ENCODE measurements at regions not wholly inside any gene's neighbourhood (a gene's known extent, or its start where the extent isn't known, plus 50 kb on each side); places are given as distances from the start of the nearest gene placed in this dataset.

DNA sequence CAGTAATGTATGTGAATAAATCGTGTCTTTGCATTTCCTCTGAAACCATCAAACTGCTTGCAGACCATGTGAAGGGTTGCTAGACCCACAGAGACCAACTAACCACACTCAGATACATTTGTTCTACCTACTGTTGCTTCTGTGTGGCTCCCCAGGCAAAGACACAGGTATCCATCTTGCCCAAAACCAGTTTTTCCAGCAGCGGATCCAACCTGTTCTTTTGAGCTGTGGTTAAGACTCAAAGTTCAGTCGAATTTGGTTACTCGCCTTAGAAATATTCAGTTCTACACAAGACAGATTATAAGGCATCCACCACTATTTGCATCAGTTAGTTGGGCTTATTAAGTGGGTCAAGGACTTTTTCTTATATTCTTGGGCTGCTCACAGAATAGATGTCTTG, 276.2 kb upstream of the EPHA4 start:
- in situ Hi-C loops (cut with MboI; ENCODE audit: low sequenced_read_pairs) = no loop called here

DNA sequence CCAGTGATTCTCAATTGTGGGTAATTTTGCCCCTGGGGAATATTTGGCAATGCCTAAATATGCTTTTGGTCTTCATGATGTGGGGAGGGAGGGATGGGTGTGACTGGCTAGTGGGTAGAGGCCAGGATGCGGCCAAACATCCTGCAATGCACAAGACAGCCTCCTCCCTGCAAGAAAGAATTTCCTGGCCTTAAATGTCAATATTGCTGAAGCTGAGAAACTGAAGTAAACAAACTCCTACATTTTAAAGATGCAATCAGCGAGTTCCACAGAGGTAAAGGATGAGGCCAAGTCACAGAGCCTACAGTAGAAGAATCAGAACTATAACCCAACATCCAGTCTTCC, 272.9 kb upstream of the EPHA4 start:
- in situ Hi-C loops (cut with MboI; ENCODE audit: low sequenced_read_pairs) = no loop called here

DNA sequence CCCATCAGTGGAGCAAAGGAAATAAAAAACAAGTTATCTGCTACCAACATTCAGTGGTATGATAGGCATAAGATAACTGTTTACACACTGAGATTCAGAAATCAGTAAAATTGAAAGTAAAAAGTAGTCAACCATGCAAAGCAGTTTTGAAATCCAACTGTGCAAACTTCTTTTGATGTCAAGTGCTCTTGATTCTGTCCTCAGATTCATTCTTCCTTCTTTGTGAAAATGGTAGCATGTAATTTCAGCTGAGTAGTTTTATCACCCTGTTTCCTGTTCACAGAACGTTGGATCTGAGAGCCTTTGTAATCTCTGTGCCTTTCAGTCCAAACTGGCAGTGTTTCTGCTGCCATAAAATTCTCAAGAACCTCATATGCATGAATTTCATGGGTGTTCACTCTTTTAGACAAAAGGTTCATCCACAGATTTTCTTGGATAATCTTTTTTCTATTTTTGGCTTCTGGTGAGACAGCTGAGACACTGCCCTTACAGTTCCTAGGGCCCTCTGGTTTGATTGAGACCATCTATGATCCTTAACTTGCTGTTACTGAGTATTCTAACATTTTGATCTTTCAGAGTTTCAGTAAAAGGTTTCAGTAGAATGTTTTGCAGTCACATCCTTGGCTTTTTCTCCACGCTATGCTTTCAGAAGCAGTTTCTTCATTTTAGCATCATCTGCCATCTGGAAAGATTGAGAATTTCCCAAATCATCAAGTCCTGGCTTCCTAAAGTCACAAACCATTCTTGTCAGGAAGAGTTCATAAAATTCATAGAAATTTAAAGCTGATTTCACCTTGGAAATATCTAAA, 272.3 kb upstream of the EPHA4 start:
- in situ Hi-C loops (cut with MboI; ENCODE audit: low sequenced_read_pairs) = no loop called here

DNA sequence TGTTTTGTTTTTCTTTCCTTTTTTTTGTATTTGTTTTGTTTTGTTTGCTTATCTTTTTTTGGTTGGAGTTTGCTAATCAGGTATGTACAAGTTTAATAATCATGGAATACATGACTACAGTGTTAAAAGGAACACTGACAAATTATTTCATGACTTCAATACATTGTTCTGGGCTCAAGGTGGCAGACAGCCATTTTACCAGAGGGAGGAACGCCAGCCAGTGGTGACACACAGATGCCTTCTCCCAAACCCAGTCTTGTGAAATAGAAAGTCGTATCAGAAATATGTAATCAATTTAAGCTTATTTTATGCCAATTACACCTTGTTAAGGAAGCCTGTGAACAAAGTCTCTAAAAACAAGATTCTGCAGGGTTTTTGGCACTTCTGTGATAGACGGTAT, 264.0 kb upstream of the EPHA4 start:
- in situ Hi-C loops (cut with MboI; ENCODE audit: low sequenced_read_pairs) = no loop called here

DNA sequence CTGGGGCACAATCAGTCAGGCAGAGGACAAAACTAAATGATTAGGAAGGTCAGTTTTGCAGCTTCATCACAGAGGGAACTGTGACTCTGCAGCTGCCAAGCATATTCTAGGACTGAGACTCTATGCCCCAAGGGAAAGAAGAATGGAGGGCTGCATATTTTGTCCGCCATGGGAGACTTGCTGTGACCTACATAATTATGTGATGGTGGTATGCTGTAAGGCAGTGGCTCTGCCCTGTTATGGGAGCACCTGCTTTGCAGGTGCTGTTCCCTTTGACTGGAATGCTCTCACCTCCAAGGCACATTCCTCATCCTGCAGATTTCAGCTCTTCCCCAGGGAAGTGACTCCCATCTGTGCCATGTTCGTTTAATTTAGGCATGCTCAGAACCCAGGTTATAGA, 261.9 kb upstream of the EPHA4 start:
- in situ Hi-C loops (cut with MboI; ENCODE audit: low sequenced_read_pairs) = no loop called here

DNA sequence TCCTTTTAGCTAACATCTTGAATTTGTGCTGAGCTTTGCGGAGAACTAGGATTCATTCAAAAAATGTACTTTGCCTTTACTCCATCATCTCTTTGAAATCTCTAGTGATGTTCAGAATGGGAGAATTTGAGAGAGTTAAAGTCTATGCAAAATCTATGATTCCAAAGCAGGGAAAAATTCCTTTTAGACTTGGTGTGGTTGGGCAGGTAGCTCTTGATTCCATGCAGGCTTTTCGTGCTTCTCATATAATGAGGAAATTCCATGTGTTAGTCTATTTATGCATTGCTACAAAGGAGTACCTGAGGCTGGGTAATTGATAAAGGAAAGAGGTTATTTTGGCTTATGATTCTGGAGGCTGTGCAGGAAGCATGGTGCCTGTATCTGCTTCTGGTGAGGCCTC, 258.9 kb upstream of the EPHA4 start:
- in situ Hi-C loops (cut with MboI; ENCODE audit: low sequenced_read_pairs) = no loop called here

DNA sequence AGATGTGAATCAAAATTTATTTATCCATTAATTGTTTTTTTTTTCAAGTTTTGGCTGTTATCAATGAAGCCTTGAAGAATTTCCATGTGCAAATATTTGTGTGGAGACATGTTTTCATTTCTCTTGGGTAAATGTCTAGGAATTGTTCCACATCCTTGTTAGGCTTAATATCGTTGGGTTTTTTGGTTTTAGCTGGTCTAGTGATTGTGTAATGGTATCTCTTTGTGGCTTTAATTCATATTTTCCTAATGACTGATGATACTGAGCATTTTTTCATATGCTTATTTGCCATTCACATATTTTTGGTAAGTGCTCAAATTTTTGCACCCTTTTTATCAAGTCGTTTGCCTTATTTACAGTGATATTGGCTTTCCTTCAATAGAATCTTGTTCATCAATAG, 250.3 kb upstream of the EPHA4 start:
- in situ Hi-C loops (cut with MboI; ENCODE audit: low sequenced_read_pairs) = no loop called here

DNA sequence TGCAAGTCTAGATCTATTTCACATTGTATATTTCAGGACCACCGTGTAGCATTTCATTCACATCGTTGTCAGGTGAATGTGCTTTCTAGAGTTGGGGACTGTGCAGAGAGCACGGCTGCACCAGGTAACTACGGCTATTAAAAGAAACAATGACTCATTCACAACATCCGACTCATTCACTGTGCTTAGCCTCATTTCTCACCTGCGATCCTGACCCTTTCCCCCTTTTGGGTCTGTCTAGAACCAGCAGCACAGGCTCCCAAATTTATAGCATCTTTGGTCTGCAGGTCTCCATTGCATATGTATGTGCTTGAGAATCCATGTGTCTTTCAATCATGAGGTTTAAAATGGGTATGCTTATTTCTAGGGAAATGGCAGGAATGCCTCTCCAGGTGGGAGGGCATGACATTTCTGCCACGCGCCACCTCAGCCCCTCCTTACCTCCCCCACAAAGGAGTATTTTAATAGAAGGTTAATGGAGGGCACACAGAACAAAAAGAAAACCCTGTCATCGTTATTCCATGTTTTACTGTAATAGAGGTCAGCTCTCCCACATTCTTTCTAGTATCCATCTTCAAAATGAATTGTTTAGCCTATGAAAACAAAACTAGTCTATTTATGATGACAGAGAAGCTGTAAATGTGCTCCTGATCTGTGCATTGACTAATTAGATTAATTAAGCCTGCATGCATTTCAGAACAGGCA, 246.7 kb upstream of the EPHA4 start:
- in situ Hi-C loops (cut with MboI; ENCODE audit: low sequenced_read_pairs) = no loop called here

DNA sequence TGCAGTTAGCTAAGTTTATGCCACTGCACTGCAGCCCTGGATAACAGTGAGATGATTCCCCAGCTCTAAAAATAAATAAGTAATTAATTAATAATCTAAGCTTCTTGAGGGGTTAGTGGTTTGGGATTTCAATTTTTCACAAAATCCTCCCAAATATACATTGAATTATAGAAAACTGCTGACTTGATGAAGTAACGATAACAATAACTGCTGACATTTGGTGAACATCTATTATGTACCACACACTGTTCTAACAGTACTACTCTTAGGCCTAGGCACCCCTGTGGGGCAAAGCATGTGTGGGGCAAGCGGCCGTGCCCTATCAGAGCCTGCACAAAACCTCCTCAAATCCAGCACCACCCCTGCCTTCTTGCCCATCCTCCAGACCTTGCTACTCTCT, 245.8 kb upstream of the EPHA4 start:
- in situ Hi-C loops (cut with MboI; ENCODE audit: low sequenced_read_pairs) = no loop called here

DNA sequence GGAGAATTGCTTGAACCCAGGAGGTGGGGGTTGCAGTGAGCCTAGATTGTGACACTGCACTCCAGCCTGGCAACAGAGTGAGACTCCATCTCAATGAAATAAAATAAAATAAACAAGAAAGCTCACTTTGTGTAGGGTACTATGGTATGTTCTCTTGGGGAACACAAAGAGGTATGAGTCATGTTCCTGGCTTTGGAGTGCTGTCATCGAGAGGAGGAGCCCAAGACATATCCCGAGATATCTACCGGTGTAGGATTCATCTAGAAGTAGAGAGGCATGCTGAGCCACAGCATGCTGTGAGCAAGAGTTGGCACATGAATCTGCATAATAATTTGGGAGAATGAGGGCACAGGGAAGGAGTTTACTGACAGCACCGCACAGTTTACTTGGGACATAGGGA, 244.9 kb upstream of the EPHA4 start:
- in situ Hi-C loops (cut with MboI; ENCODE audit: low sequenced_read_pairs) = no loop called here

DNA sequence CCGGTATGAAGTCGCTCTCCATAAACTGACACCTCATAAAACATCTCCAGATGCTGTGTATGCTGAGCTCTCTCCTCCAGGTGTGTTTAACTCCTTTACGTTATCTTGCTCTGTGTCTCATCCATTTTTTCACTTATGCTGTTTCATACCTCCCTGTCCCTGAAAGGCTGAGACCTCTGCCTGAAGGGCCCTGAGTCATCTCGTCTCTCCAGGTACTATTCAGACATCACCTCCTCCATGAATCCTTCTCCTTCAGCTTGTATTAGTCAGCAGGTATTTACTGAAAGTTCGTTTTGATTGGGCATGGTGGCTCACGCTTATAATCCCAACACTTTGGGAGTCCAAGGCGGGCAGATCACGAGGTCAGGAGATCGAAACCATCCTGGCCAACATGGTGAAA, 244.5 kb upstream of the EPHA4 start:
- in situ Hi-C loops (cut with MboI; ENCODE audit: low sequenced_read_pairs) = no loop called here

DNA sequence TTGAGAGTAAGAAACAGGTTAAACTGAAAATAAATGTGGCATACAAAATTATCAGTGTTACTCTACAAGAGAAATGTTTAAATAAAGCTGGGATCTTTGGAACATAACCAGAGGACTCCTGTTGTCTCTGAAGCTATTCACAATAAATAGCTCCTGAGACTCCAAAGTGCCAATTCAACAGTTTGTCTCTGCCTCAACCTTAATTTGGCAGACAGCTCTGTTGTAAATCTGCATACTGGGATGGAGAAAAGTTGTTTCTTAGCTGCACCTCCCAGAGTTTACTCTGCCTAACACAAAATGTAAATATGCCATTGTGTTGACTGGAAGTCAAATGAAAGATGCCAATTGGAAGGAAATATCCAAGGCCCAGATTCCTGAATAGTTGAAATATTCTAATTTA, 238.5 kb upstream of the EPHA4 start:
- in situ Hi-C loops (cut with MboI; ENCODE audit: low sequenced_read_pairs) = no loop called here

DNA sequence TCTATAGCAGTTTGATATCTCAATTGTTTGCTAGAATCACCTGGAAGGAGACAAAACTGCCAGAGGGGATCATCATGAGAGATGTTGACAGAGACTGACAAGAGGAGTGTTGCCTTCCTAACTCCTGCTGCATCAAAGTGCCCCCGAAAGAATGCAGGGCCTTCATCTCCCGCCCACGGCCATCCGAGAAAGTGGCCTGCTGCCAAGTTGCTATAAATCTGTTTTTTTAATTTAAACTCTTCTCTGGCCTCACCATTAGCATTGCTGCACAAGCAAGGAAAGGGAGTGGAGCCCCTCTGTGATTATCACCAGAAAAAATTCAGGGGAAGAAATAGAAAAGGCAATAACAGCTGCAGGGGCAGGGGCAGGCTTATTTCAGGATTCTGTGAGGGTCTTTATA, 238.1 kb upstream of the EPHA4 start:
- in situ Hi-C loops (cut with MboI; ENCODE audit: low sequenced_read_pairs) = no loop called here

DNA sequence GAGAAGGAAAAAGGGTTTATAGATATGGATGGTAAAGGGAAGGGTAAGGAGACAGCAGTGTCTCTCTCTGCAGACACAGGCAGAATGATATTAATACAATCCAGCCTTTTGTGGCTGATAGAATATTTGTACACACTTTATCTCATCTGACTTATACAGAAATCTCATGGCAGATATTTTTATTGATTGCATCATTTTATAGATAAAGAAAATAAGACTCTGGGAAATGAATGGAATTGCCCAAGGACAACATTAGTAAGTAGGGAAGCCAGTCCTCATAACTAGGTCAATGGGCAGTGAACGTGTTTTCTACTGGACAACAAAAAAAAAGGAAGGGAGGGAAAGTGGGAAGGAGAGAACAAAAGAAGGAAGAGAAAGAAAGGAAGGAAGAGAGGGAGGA, 236.4 kb upstream of the EPHA4 start:
- in situ Hi-C loops (cut with MboI; ENCODE audit: low sequenced_read_pairs) = no loop called here

DNA sequence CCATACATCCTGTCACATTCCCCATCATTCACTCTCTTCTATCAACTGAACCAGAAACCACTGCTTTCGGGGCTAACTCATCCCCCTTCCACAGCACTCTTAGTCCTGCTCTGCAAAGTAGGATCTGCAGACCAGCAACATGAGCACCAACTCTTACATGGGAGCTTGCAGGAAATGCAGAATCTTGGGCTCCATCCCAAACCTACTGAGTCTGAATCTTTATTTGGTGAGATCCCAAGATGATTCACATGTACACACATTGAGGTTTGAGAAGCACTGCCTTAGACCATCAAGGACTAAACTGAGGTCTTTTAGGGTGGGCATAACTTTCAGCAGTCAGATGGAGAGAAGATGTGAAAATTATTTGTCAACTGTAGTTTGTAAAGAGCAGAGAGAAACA, 235.6 kb upstream of the EPHA4 start:
- in situ Hi-C loops (cut with MboI; ENCODE audit: low sequenced_read_pairs) = no loop called here

DNA sequence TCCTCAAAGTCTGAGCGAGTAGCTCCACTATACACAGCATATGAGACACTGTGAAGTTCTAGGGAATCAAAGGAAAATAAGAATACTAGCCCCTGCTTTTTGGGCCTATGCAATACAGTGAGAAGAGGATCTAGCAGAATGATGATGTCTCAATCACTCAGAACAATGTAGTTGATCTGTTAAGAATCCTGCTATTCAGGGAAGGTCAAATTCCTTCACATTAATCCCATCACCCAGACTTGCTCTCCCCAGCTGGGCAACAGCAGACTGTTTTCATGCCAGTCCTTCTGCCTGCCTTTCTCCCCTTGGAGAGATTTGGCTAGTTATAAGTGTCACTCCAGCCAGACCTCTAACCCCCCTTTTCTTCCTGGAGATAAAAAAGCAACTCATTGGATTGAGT, 230.0 kb upstream of the EPHA4 start:
- in situ Hi-C loops (cut with MboI; ENCODE audit: low sequenced_read_pairs) = no loop called here

DNA sequence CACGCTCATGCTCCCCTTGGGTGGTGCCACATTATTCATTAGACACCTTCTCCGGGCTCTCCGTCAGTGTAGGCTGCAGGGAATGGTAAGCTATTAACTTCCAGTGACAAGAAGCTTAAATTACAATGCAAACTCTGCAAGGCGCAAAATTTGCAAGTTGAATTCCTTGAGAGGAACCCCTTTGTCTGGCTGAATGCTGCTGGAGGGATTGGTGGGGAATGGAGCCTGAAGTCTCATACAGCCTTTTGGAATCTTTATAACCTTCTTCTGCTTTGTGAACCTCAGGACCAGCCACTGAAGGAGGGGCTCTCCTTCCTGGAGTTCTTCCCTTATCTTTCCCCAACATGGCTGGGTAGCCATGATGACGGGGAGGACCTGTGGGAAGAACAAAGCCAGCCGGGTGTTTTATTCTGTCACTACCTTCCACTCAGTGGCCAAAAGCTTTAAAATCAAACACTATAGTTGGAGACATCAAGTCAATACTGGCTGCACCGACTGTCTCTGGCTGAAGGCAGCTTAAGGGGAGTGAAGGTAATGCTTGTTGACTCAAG, 220.9 kb upstream of the EPHA4 start:
- in situ Hi-C loops (cut with MboI; ENCODE audit: low sequenced_read_pairs) = no loop called here

DNA sequence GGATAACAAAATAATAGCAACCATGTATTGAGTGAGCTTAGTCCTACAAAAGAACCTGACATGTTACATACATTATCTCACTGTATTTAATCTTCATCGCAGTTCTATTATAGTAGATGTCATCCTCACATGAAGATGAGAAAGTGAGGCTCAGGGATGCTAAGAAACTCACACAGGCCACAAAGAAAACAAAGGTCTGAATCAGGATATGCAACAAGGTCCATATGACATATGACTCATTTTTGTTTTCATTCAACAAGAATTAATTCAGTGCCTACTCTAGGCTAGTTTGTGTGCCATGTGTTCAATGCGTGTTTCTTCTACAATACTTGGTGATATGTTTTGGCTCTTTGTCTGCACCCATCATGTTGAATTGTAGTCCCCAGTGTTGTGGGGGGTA, 219.7 kb upstream of the EPHA4 start:
- in situ Hi-C loops (cut with MboI; ENCODE audit: low sequenced_read_pairs) = no loop called here

DNA sequence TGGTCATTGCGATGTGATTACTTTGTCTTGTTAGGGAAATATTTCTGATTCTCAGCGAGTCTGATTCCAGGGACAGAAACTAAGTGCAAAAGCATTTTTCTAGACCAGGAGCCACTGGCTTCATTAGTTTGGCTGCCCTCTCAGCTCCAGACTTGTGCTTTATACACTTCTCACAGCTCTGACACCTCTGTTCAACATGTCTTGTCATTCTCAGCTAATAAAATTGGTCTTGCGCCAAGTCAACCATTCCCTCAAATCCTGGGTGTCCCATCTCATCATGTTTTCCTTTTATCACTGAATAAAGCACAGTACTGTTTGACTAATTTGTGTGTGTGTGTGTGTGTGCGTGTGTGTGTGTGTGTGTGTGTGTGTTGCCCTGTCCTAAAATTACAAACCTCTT, 215.5 kb upstream of the EPHA4 start:
- in situ Hi-C loops (cut with MboI; ENCODE audit: low sequenced_read_pairs) = no loop called here

DNA sequence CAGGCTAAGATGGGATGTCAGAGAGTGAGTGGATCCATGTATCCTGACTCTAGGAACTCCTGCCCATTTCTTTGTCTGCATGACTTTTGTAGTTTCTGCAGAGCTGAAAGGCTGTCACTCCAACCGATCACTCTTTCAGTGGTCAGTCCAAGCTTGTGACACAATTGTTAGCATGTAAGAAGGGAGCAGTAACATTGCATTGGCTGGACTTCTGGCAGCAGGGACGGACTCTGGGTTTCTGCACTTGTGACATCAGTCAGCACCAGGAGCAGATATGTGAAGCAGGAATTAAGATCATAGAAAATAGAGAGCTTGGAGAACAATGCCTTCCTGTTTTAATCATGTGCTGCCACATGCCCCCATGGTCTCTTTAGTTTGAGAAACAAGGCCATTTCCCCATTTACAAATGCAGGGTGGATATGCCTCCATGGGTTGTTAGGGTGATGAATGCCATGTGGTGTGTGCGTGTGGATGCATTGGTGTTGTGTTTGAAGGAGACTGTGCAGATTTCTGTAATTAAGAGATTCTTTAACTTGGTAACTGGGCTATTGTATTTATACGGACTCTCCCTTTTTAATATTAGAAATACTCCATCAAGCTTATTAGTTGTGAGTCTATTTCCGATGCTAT, 214.3 kb upstream of the EPHA4 start:
- in situ Hi-C loops (cut with MboI; ENCODE audit: low sequenced_read_pairs) = no loop called here

DNA sequence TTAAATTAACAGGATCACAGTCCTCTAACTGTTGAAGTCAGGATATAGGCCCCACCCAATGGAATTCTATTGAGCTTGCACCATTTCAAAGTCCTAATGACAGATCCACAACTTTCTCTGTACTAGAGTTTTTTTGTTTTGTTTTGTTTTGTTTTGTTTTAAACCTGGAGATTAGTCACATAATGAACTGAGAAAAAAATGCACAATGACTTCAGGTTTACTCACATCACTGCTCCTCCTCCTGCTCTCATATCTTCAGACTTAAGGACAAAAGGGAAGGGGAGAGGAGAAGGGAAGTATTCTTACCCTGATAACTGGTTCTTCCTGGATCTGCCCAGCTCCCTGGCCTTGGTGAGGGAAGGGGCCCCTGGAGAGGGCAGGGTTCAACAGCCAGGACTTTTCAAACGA, 208.2 kb upstream of the EPHA4 start:
- in situ Hi-C loops (cut with MboI; ENCODE audit: low sequenced_read_pairs) = no loop called here

DNA sequence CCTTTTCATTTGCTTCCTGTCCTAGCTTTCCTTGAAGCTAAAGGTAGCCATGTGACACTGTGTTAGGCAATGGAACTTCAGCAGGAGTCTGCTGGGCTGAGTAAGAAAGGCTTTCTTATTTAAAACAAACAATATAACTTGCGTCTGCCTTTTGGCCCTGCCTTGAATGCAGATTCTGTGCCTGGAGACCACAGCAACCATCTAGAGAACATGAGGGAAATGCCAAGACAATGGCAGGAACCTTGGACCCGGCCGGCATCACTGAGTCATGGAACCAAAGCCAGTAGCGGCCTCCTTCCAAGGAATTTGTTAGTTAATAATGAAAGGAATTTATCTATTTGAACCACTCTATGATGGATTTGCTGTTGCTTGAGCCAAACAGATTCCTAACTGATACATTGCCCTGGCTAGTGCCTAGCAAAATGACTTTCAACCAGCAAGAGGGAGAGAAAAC, 207.5 kb upstream of the EPHA4 start:
- in situ Hi-C loops (cut with MboI; ENCODE audit: low sequenced_read_pairs) = no loop called here
